MCF 10A (cell line): ENCODE measurements at regions not wholly inside any gene's neighbourhood (a gene's known extent, or its start where the extent isn't known, plus 50 kb on each side); places are given as distances from the start of the nearest gene placed in this dataset.
"Not testable (repeated sequence)": the region's sequence is repeated elsewhere in the genome, so short reads cannot be mapped to it uniquely, and the experiment has no call there.

Experiments used
- BruUV-seq: library from RNA; stranded (reverse); fragments of 400-500 nt; replicated peaks from 2 replicates; lab custom pipeline; 2021; lab: Mats Ljungman, UMichigan
- CTCF ChIA-PET: fragments of 300-600 bp; sonication (Branson Sonifier 250); formaldehyde crosslinking; extraction: SDS; loops from one replicate; lab custom pipeline; 2021; ENCODE audit warnings: antibody characterized with exemption, inconsistent platforms; lab: Yijun Ruan, JAX
- POLR2A ChIA-PET: fragments of 300-600, 350-650 bp; sonication (Branson Sonifier 250); formaldehyde crosslinking; extraction: SDS; loops from one replicate; lab custom pipeline; 2020; ENCODE audit warnings: antibody characterized with exemption, inconsistent platforms; lab: Yijun Ruan, JAX
- DNase-seq: peaks from one replicate; pipeline ENCODE4 v3.0.0-alpha.2; 2018; ENCODE audit not compliant: unreplicated experiment
- H3K27ac Mint-ChIP-seq: one replicate; pipeline ENCODE4 v1.8.0; 2022; ENCODE audit warnings: mild to moderate bottlenecking, low read depth, mixed read lengths; ENCODE audit not compliant: unreplicated experiment
- H3K27me3 Mint-ChIP-seq: one replicate; pipeline ENCODE4 v1.8.0; 2022; ENCODE audit warnings: mixed read lengths; ENCODE audit not compliant: insufficient read depth, unreplicated experiment
- H3K36me3 Mint-ChIP-seq: one replicate; pipeline ENCODE4 v1.8.0; 2022; ENCODE audit warnings: mild to moderate bottlenecking, moderate library complexity, mixed read lengths; ENCODE audit not compliant: insufficient read depth, unreplicated experiment
- H3K4me1 Mint-ChIP-seq: one replicate; pipeline ENCODE4 v1.8.0; 2022; ENCODE audit warnings: mixed read lengths; ENCODE audit not compliant: insufficient read depth, unreplicated experiment
- H3K4me3 Mint-ChIP-seq: one replicate; pipeline ENCODE4 v1.8.0; 2022; ENCODE audit warnings: mild to moderate bottlenecking, moderate library complexity, mixed read lengths; ENCODE audit not compliant: unreplicated experiment
- H3K9me3 Mint-ChIP-seq: one replicate; pipeline ENCODE4 v1.8.0; 2022; ENCODE audit warnings: mixed read lengths; ENCODE audit not compliant: unreplicated experiment
- intact Hi-C: fragments of 100-400 bp; cut with micrococcal nuclease; formaldehyde crosslinking; loops from 2 replicates; pipeline ENCODE4 v1.14.1; 2022
- TF ChIP-seq, protein P1 (sequence below): fragments of 200-600 bp; IDR thresholded peaks from one replicate; pipeline ENCODE4 v1.8.0; 2022; ENCODE audit warnings: antibody characterized with exemption, mild to moderate bottlenecking; ENCODE audit not compliant: unreplicated experiment

DNA sequence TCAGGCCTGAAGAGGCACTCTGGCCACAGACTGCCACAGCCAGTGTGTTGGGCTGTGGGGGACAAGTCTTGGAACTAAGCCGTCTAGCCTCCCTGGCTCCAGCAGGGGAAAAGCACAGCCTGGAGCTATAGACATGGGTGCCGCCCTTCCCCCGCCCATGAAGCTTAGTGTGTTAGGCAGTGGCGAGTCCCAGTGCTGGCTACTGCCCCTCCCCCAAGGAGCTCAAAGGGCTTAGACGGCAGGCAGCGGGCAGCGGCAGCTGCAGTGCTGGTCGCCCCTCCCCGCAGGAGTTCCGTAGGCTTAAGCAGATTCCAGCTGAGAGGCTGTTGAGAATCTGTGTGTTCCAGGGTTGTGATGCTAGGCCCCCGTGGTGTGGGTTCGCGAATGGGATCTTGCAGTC lies 135.8 kb upstream of the RORA start:
- Mint-ChIP-seq H3K4me3 (no peak overlapping the region), H3K36me3 (no peaks in the 10 kb centered on the region), H3K27me3 (no peaks in the 10 kb centered on the region), H3K9me3 (peaks cover 14% of the 10 kb centered on the region), H3K27ac (no peak overlapping the region), H3K4me1 (no peaks in the 10 kb centered on the region)
- ChIA-PET CTCF (no interaction called here), POLR2A (no interaction called here)
- BruUV-seq = no TSS peak
- intact Hi-C loops = no loop called here
- no peak for DNase-seq
- TF ChIP-seq, protein P1, sequence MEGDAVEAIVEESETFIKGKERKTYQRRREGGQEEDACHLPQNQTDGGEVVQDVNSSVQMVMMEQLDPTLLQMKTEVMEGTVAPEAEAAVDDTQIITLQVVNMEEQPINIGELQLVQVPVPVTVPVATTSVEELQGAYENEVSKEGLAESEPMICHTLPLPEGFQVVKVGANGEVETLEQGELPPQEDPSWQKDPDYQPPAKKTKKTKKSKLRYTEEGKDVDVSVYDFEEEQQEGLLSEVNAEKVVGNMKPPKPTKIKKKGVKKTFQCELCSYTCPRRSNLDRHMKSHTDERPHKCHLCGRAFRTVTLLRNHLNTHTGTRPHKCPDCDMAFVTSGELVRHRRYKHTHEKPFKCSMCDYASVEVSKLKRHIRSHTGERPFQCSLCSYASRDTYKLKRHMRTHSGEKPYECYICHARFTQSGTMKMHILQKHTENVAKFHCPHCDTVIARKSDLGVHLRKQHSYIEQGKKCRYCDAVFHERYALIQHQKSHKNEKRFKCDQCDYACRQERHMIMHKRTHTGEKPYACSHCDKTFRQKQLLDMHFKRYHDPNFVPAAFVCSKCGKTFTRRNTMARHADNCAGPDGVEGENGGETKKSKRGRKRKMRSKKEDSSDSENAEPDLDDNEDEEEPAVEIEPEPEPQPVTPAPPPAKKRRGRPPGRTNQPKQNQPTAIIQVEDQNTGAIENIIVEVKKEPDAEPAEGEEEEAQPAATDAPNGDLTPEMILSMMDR = no peak

- CTCF ChIA-PET, H3K4me3 Mint-ChIP-seq, DNase-seq, H3K27me3 Mint-ChIP-seq, intact Hi-C loops, H3K27ac Mint-ChIP-seq, H3K4me1 Mint-ChIP-seq, H3K36me3 Mint-ChIP-seq, BruUV-seq, POLR2A ChIA-PET: not testable (repeated sequence)
- H3K9me3 Mint-ChIP-seq = peaks cover 20% of the 10 kb centered on the region
Measured at GRCh38 chr15:61362912-61363311, 133.8 kb upstream of the RORA start.

DNA sequence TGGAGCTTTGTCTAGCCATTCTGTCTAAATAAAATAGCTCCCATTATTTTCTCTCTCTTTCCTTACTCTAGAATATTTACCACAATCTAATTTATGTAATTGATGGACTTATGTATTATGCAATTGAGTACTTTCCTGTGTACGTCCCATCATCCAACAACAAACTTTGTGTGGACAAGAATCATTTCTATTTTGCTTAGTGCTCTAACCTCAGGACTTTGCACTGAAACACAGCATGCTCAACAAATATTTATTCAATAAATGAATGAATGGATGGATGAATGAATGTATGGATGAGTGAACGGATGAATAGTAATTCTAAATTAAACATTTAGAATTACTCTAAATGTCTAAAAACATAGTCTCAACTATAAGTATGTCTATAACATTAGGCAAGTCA lies 115.2 kb upstream of the RORA start:
- POLR2A ChIA-PET = interaction anchor here (0.6 kb wide), 1 partner anchor 805 kb away, joined by 3 read pairs; no protein-coding TSS in a partner anchor
- H3K9me3 Mint-ChIP-seq = peaks cover 6% of the 10 kb centered on the region
- TF ChIP-seq, protein P1 = no peak
- DNase-seq = no peak
- intact Hi-C loops = no loop called here
- H3K4me3 Mint-ChIP-seq = no peak overlapping the region
- no peaks in the 10 kb centered on the region for H3K4me1 Mint-ChIP-seq
- H3K36me3 Mint-ChIP-seq = no peaks in the 10 kb centered on the region
- no peak overlapping the region for H3K27ac Mint-ChIP-seq
- CTCF ChIA-PET = no interaction called here
- no TSS peak for BruUV-seq
- H3K27me3 Mint-ChIP-seq = peaks cover 32% of the 10 kb centered on the region

- TF ChIP-seq, protein P1 = no peak
- Mint-ChIP-seq H3K4me1 (no peaks in the 10 kb centered on the region), H3K4me3 (no peak overlapping the region), H3K27ac (no peak overlapping the region), H3K9me3 (peaks cover 6% of the 10 kb centered on the region), H3K36me3 (no peaks in the 10 kb centered on the region), H3K27me3 (peaks cover 40% of the 10 kb centered on the region)
- ChIA-PET CTCF (no interaction called here), POLR2A (no interaction called here)
- DNase-seq = no peak
- intact Hi-C loops = no loop called here
- BruUV-seq = no TSS peak
Measured at GRCh38 chr15:61342390-61342789, 113.3 kb upstream of the RORA start.

GRCh38 chr15:61339516-61339915 lies 110.4 kb upstream of the RORA start:
- H3K36me3 Mint-ChIP-seq = no peaks in the 10 kb centered on the region
- POLR2A ChIA-PET = no interaction called here
- CTCF ChIA-PET = no interaction called here
- H3K4me3 Mint-ChIP-seq = no peak overlapping the region
- TF ChIP-seq, protein P1 = no peak
- no peak for DNase-seq
- intact Hi-C loops = no loop called here
- BruUV-seq = no TSS peak
- peaks cover 50% of the 10 kb centered on the region for H3K27me3 Mint-ChIP-seq
- H3K27ac Mint-ChIP-seq = no peak overlapping the region
- H3K4me1 Mint-ChIP-seq = no peaks in the 10 kb centered on the region
- H3K9me3 Mint-ChIP-seq = peaks cover 6% of the 10 kb centered on the region
